ENCODE measurements at regions not wholly inside any gene's neighbourhood (a gene's known extent, or its start where the extent isn't known, plus 50 kb on each side); places are given as distances from the start of the nearest gene placed in this dataset.

DNA sequence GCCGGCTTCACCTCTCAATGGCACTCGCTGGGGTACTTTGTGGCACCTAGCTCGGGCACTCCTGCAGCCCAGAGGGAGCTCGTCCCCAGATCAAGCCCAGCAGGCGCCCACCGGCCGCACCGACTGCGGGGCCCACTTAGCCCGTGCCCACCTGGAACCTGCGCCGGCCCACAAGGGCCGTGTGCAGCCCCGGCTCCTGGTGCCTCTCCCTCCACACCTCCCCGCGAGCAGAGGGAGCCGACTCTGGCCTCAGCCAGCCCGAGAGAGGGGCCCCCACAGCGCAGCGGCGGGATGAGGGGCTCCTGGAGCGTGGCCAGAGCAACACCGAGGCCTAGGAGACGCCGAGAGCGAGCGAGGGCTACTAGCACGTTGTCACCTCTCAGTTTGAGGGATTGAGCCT is 82.1 kb upstream of the SHISA3 start:
- DNase-seq (ENCODE audit: low read depth), result no peak
- no peak for TF ChIP-seq CTCF (IDR thresholded peaks at IDR 0.05; ENCODE audit: insufficient read depth, low read length, poor library complexity, severe bottlenecking)
- no peaks in the 10 kb centered on the region for H3K27me3 ChIP-seq (ENCODE audit: control insufficient read depth, insufficient read depth, low read length)
- H3K4me3 ChIP-seq (ENCODE audit: low read depth, low read length), result no peak overlapping the region
- H3K36me3 ChIP-seq (ENCODE audit: control insufficient read depth, insufficient read depth, low read length), result no peaks in the 10 kb centered on the region

- no peak for TF ChIP-seq CTCF (IDR thresholded peaks at IDR 0.05; ENCODE audit: insufficient read depth, low read length, poor library complexity, severe bottlenecking)
- H3K27me3 ChIP-seq (ENCODE audit: control insufficient read depth, insufficient read depth, low read length), result no peaks in the 10 kb centered on the region
- no peak overlapping the region for H3K4me3 ChIP-seq (ENCODE audit: low read depth, low read length)
- DNase-seq (ENCODE audit: low read depth), result no peak
- H3K36me3 ChIP-seq (ENCODE audit: control insufficient read depth, insufficient read depth, low read length), result no peaks in the 10 kb centered on the region
Measured at GRCh38 chr4:42320822-42321388, 76.4 kb upstream of the SHISA3 start.

DNA sequence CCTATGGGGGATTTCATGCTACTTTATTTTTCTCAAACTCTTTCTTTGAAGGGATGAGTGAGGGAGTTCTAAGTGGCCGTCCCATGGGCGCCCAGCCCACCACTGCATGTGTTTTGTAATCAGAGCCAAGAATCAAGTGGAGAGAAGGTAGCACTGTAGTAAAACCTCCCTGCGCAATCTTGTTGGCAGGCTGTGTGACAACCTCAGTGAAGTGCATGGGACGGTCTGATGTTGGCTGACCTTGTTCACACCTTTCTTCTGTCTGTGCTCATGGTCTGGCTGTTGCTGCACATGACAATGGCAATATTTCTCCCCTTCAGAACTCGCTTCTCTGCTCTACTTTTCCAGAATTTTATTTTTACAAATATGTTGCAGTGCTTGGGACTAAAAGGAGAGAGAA is 71.2 kb upstream of the SHISA3 start:
- no peaks in the 10 kb centered on the region for H3K36me3 ChIP-seq (ENCODE audit: control insufficient read depth, insufficient read depth, low read length)
- TF ChIP-seq CTCF (IDR thresholded peaks at IDR 0.05; ENCODE audit: insufficient read depth, low read length, poor library complexity, severe bottlenecking), result no peak
- no peak overlapping the region for H3K4me3 ChIP-seq (ENCODE audit: low read depth, low read length)
- no peak for DNase-seq (ENCODE audit: low read depth)
- H3K27me3 ChIP-seq (ENCODE audit: control insufficient read depth, insufficient read depth, low read length), result no peaks in the 10 kb centered on the region

GRCh38 chr4:42326524-42326923 is 70.8 kb upstream of the SHISA3 start:
- no peaks in the 10 kb centered on the region for H3K36me3 ChIP-seq (ENCODE audit: control insufficient read depth, insufficient read depth, low read length)
- H3K4me3 ChIP-seq (ENCODE audit: low read depth, low read length), result no peak overlapping the region
- no peak for TF ChIP-seq CTCF (IDR thresholded peaks at IDR 0.05; ENCODE audit: insufficient read depth, low read length, poor library complexity, severe bottlenecking)
- no peaks in the 10 kb centered on the region for H3K27me3 ChIP-seq (ENCODE audit: control insufficient read depth, insufficient read depth, low read length)
- DNase-seq (ENCODE audit: low read depth), result no peak

DNA sequence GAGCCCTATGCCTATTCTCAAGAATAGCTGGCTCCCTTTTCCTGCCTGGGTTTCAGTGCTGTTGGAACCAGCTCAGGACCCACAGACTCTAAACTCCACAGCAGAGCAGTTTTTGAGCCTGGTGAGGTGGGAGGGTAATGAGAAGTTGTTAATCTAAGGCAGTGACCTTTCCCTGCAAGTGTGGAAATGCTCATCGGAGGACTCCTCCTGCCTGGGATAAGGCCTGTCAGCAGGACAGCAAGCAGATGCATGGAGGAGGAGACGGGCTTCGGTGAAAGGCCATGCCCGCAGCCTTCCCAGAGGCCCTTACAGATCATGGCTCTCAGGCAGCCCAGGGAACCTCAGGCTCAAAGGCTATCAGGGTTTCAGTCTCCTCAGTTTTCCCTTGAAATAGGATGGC is 70.0 kb upstream of the SHISA3 start:
- no peak for TF ChIP-seq CTCF (IDR thresholded peaks at IDR 0.05; ENCODE audit: insufficient read depth, low read length, poor library complexity, severe bottlenecking)
- no peaks in the 10 kb centered on the region for H3K36me3 ChIP-seq (ENCODE audit: control insufficient read depth, insufficient read depth, low read length)
- no peak overlapping the region for H3K4me3 ChIP-seq (ENCODE audit: low read depth, low read length)
- no peaks in the 10 kb centered on the region for H3K27me3 ChIP-seq (ENCODE audit: control insufficient read depth, insufficient read depth, low read length)
- DNase-seq (ENCODE audit: low read depth), result no peak

GRCh38 chr4:42328978-42329377 is 68.3 kb upstream of the SHISA3 start:
- DNase-seq (ENCODE audit: low read depth), result no peak
- no peaks in the 10 kb centered on the region for H3K36me3 ChIP-seq (ENCODE audit: control insufficient read depth, insufficient read depth, low read length)
- no peaks in the 10 kb centered on the region for H3K27me3 ChIP-seq (ENCODE audit: control insufficient read depth, insufficient read depth, low read length)
- H3K4me3 ChIP-seq (ENCODE audit: low read depth, low read length), result no peak overlapping the region
- TF ChIP-seq CTCF (IDR thresholded peaks at IDR 0.05; ENCODE audit: insufficient read depth, low read length, poor library complexity, severe bottlenecking), result no peak
